Keratinocyte (primary cell): ENCODE measurements at regions not wholly inside any gene's neighbourhood (a gene's known extent, or its start where the extent isn't known, plus 50 kb on each side); places are given as distances from the start of the nearest gene placed in this dataset.

Experiments
- EZH2 ChIP-seq: IDR thresholded peaks from one replicate; pipeline ENCODE4 v1.6.1; 2012; ENCODE audit warnings: inconsistent platforms, mild to moderate bottlenecking, low read length, moderate library complexity
- TF ChIP-seq, protein P1 (sequence below), 3 experiments: IDR thresholded peaks in 1 of 3; conservative IDR thresholded peaks in 1 of 3; optimal IDR thresholded peaks in 1 of 3; 2 replicates in 2 of 3; 3 replicates in 1 of 3; pipeline versions ENCODE3 to v1.5.1; 2011; ENCODE audit warnings: low read length in 3 of 3, mild to moderate bottlenecking in 3 of 3, moderate library complexity in 2 of 3, control low read depth in 1 of 3, inconsistent platforms in 1 of 3; ENCODE audit not compliant: insufficient read depth in 2 of 3; ENCODE audit errors: extremely low read depth in 1 of 3

DNA sequence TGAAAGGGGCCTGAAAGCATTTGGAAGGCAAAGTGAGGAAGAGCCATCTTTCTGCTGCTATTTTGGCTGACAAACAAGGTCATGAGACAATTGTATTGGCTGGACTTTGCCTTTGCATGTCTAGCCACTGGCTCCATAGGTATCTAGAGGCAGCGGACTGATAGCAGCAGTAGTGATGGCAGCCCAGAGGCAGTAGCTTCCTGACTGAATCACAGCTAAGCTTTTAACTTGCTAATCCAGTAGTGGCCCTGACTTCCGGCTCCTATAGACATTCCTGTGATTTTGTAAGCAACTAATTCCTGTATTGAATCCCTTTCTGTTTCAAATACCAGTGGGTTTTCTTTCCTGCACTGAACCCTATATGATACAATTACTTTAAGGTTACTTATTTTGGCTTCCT lies 69.8 kb upstream of the PDE1A start:
- TF ChIP-seq, protein P1, sequence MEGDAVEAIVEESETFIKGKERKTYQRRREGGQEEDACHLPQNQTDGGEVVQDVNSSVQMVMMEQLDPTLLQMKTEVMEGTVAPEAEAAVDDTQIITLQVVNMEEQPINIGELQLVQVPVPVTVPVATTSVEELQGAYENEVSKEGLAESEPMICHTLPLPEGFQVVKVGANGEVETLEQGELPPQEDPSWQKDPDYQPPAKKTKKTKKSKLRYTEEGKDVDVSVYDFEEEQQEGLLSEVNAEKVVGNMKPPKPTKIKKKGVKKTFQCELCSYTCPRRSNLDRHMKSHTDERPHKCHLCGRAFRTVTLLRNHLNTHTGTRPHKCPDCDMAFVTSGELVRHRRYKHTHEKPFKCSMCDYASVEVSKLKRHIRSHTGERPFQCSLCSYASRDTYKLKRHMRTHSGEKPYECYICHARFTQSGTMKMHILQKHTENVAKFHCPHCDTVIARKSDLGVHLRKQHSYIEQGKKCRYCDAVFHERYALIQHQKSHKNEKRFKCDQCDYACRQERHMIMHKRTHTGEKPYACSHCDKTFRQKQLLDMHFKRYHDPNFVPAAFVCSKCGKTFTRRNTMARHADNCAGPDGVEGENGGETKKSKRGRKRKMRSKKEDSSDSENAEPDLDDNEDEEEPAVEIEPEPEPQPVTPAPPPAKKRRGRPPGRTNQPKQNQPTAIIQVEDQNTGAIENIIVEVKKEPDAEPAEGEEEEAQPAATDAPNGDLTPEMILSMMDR (optimal IDR thresholded peaks at IDR 0.05 in 1 of 3, IDR thresholded peaks at IDR 0.05 in 1 of 3, conservative IDR thresholded peaks at IDR 0.05 in 1 of 3; ENCODE audit: extremely low read depth in 1 of 3, insufficient read depth in 2 of 3, low read length in 3 of 3): no peak
- no peak for TF ChIP-seq EZH2
